ENCODE measurements at regions not wholly inside any gene's neighbourhood (a gene's known extent, or its start where the extent isn't known, plus 50 kb on each side); places are given as distances from the start of the nearest gene placed in this dataset.
"Not testable (repeated sequence)": the region's sequence is repeated elsewhere in the genome, so short reads cannot be mapped to it uniquely, and the experiment has no call there.

GRCh38 chr3:88677298-88677697 is 430.1 kb upstream of the EPHA3 start:
- no peak for DNase-seq (ENCODE audit: low spot score)

DNA sequence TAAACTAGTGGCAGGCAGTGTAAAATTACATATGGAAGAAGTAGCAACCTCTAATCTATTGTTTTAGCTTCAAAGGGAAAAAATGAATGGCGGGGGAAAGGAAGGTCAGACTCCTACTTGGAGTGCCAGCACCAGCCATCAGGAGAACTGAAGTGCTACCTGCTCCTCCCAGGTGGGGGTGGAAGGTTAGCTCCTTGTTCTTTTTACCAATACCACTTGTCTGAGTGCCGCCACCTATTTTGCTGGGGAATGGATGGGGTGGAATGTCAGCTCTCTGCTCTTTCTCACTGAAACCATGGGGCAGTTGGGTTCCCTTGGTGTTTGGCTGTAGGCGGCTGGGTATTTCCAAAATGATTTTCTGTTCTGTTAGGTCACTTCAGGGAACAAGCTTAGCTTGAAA is 428.7 kb upstream of the EPHA3 start:
- DNase-seq (ENCODE audit: low spot score): no peak

- no peak for DNase-seq (ENCODE audit: low spot score)
These were observed 417.1 kb upstream of the EPHA3 start for GRCh38 chr3:88690287-88690686.

DNA sequence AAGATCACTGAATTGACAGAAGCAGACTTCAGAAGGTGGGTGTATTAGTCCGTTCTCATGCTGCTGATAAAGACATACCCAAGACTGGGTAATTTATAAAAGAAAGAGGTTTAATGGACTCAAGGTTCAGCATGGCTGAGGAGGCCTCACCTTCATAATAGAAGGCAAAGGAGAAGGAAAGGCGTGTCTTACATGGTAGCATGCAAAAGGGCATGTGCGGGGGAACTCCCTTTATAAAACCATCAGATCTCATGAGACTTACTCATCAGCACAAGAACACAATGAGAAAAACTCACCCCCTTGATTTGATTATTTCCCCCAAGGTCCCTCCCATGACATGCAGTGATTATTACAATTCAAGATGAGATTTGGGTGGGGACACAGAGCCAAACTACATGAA is 416.3 kb upstream of the EPHA3 start:
- DNase-seq (ENCODE audit: low spot score): no peak

- DNase-seq (ENCODE audit: low spot score): no peak
These were observed 403.8 kb upstream of the EPHA3 start for GRCh38 chr3:88703501-88704059.

GRCh38 chr3:88704338-88704737 is 403.1 kb upstream of the EPHA3 start:
- DNase-seq (ENCODE audit: low spot score): no peak

GRCh38 chr3:88707837-88708236 is 399.6 kb upstream of the EPHA3 start:
- no peak for DNase-seq (ENCODE audit: low spot score)

GRCh38 chr3:88712552-88712951 is 394.9 kb upstream of the EPHA3 start:
- DNase-seq (ENCODE audit: low spot score): no peak

GRCh38 chr3:88713233-88713691 is 394.2 kb upstream of the EPHA3 start:
- DNase-seq (ENCODE audit: low spot score): no peak

GRCh38 chr3:88725440-88726165 is 381.8 kb upstream of the EPHA3 start:
- DNase-seq (ENCODE audit: low spot score): no peak

DNA sequence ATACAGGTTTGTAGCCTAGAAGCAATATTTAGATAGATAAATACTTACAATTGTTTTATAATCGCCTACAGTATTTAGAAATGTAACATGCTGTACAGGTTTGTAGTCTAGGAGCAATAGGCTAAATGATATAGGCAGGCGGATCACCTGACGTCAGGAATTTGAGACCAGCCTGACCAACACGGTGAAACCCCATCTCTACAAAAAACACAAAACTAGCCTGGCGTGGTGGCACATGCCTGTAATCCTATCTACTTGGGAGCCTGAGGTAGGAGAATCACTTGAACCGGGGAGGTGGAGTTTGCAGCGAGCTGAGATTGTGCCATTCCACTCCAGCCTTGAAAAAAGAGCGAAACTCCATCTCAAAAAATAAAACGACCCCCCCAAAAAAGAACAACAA is 375.2 kb upstream of the EPHA3 start:
- no peak for DNase-seq (ENCODE audit: low spot score)

GRCh38 chr3:88742106-88742505 is 365.3 kb upstream of the EPHA3 start:
- DNase-seq (ENCODE audit: low spot score): no peak

- no peak for DNase-seq (ENCODE audit: low spot score)
These were observed 364.5 kb upstream of the EPHA3 start for GRCh38 chr3:88742674-88743507.

DNA sequence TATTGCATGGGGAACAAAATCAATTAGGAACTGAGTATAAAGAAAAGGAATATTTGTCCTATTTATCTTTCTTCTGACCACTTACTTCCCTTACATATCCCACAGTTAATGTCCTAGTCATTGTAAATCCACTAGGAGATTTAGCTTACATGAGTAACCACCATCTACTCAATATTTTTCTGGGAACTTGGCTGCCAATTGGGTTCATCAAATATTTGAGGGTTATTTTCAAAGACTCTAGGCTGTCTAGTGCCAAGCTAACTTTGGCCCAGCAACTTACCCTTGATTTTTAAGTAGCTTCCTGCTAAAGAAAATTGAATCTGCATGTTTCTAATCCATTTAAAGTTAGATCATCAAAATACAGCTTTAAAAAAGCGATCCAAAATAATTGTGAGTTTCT is 362.5 kb upstream of the EPHA3 start:
- DNase-seq (ENCODE audit: low spot score): no peak

- not testable (repeated sequence) for DNase-seq (ENCODE audit: low spot score)
These were observed 360.3 kb upstream of the EPHA3 start for GRCh38 chr3:88747145-88747544.

DNA sequence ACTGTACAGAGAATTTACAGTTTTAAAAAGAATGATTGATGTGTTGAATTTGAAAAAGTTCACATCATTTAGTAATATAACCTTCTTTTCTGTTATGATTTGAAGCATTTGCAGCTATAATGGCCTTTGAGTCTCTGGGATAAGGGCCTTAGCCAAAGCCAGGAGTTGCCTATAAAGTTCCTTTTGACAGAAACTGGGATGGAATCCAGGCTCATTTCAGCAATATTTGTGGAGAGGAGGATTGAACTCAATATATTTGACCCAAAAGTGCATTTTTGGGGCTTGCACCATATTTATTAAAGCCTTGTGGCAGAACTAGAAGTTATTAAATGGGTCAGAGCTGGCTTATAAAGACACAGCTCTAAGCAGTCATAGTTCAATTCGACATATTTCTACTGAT is 348.7 kb upstream of the EPHA3 start:
- no peak for DNase-seq (ENCODE audit: low spot score)

DNA sequence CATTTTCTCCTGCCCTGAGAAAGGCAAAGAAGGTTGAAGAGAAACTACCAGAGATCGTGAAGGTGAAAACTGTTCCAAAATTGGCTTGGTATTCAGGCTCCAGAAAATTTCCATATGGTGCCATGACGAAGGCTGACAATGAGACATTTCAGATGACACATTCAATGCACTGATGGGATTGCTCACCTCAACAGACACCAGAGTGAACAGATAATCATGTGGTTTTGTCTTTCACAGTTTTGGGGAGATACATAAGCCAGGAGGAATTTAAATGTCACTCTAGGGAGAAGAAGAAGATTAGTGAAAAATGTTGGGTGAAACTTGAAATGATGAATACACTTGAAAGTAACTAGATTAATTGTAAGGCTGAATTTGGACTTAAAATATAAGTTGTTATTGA is 339.7 kb upstream of the EPHA3 start:
- no peak for DNase-seq (ENCODE audit: low spot score)

GRCh38 chr3:88773766-88774165 is 333.7 kb upstream of the EPHA3 start:
- DNase-seq (ENCODE audit: low spot score): no peak

GRCh38 chr3:88775026-88775690 is 332.3 kb upstream of the EPHA3 start:
- no peak for DNase-seq (ENCODE audit: low spot score)

- DNase-seq (ENCODE audit: low spot score): no peak
These were observed 327.9 kb upstream of the EPHA3 start for GRCh38 chr3:88779482-88779881.

DNA sequence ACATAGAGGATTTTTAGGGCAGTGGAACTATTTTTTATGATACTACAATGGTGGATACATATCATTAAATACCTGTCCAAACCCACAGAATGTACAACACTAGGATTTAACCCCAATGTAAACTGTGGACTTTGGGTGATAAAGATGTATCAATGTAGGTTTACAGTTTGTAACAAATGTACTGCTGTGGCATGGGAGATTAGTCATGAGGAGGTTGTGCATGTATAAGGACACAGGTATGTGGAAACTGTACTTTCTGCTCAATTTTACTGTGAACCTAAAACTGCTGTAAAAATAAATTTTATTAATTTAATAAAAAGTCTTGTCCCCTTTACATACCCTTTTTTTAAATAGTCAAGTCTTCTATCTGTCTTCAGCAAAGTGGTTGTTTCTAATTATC is 322.5 kb upstream of the EPHA3 start:
- DNase-seq (ENCODE audit: low spot score): no peak

- DNase-seq (ENCODE audit: low spot score): no peak
These were observed 321.6 kb upstream of the EPHA3 start for GRCh38 chr3:88785841-88786240.

DNA sequence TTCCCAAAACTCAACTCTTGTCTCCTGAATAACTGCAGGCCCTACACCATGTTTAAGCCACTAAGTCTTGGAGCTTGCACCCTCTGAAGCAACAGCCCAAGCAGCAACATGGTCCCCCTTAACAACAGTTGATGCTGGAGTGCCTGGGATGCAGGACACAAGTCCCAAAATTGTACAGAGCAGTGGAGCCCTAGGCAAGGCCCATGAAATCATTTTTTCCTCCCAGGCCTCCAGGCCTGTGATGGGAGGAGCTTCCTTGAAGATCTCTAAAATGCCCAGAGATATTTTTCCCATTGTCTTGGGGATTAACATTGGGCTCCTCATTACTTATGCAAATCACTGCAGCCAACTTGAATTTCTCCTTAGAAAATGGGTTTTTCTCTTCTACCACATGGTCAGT is 311.9 kb upstream of the EPHA3 start:
- no peak for DNase-seq (ENCODE audit: low spot score)

Data from CD4-positive, alpha-beta T cell treated with Interleukin-15 for 4 hours (primary cell).